Thoracic aorta (tissue), 2 donors: ENCODE measurements at regions not wholly inside any gene's neighbourhood (a gene's known extent, or its start where the extent isn't known, plus 50 kb on each side); places are given as distances from the start of the nearest gene placed in this dataset.

ENCODE experiments used
- ATAC-seq: fragments of 150-250 bp; one replicate; pipeline ENCODE4 v1.8.0; 2017; ENCODE audit warnings: low read depth; ENCODE audit not compliant: insufficient number of reproducible peaks, low FRiP score
- DNase-seq: peaks from one replicate; pipeline ENCODE4 v3.0.0-alpha.2; 2020; ENCODE audit warnings: low spot score
- H3K27ac ChIP-seq, 2 donors: fragments of 200-600 bp; sonication (generic); 1 replicate in 1 of 2; 2 replicates in 1 of 2; pipeline ENCODE4 v1.5.1; 2016; ENCODE audit warnings: mild to moderate bottlenecking in 2 of 2, moderate library complexity in 2 of 2
- H3K27me3 ChIP-seq: fragments of 200-600 bp; sonication (generic); replicated peaks from 2 replicates; pipeline ENCODE4 v1.6.0; 2016; ENCODE audit warnings: mild to moderate bottlenecking; ENCODE audit not compliant: insufficient read depth
- H3K36me3 ChIP-seq: fragments of 200-600 bp; sonication (generic); one replicate; pipeline ENCODE4 v1.5.1; 2016
- H3K4me1 ChIP-seq, 2 donors: fragments of 200-600 bp; sonication (generic); 1 replicate in 1 of 2; 2 replicates in 1 of 2; pipeline versions ENCODE4 v1.5.1 to v1.6.0; 2016; ENCODE audit warnings: low read depth in 2 of 2, mild to moderate bottlenecking in 1 of 2; ENCODE audit not compliant: control insufficient read depth in 1 of 2
- H3K4me3 ChIP-seq: fragments of 200-600 bp; sonication (generic); 2 replicates; pipeline ENCODE4 v1.5.1; 2016; ENCODE audit warnings: mild to moderate bottlenecking
- H3K9me3 ChIP-seq: fragments of 200-600 bp; sonication (generic); 2 replicates; pipeline ENCODE4 v1.5.1; 2016
- TF ChIP-seq, protein P1 (sequence below): fragments of 200-600 bp; sonication (generic); IDR thresholded peaks from one replicate; pipeline ENCODE4 v1.5.1; 2019; ENCODE audit warnings: antibody characterized with exemption

DNA sequence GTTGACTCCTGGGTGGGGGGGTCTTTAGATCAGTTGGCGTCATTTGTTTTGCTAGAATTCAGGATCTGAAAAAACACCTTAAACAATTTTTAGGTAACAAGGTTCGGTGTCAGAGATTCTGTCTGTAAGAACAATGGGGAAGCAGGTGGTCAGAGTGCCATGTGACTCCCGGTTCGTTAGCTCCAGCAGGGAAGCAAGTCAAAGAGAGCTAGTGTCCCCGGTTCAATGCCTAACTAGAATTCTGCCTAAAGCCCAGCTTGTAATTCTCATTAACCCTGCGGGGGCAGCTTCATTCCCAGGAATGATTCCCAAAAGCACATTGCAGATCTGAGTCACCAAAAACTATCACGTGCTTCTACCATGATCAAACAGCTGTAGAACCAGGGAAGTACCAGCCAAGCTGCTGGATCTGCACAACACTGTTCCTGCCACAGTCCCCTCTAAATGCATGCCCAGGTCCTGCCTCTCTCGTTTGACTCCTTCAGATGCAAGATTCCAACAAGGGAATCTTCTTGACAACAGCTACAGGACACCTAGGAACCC, 664.3 kb upstream of the CELF2 start:
- no peaks in the 10 kb centered on the region for H3K4me1 ChIP-seq
- H3K27ac ChIP-seq, result no peak overlapping the region
- no peak for DNase-seq
- TF ChIP-seq, protein P1, sequence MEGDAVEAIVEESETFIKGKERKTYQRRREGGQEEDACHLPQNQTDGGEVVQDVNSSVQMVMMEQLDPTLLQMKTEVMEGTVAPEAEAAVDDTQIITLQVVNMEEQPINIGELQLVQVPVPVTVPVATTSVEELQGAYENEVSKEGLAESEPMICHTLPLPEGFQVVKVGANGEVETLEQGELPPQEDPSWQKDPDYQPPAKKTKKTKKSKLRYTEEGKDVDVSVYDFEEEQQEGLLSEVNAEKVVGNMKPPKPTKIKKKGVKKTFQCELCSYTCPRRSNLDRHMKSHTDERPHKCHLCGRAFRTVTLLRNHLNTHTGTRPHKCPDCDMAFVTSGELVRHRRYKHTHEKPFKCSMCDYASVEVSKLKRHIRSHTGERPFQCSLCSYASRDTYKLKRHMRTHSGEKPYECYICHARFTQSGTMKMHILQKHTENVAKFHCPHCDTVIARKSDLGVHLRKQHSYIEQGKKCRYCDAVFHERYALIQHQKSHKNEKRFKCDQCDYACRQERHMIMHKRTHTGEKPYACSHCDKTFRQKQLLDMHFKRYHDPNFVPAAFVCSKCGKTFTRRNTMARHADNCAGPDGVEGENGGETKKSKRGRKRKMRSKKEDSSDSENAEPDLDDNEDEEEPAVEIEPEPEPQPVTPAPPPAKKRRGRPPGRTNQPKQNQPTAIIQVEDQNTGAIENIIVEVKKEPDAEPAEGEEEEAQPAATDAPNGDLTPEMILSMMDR, result no peak
- ATAC-seq, result no peak
- no peaks in the 10 kb centered on the region for H3K9me3 ChIP-seq
- no peaks in the 10 kb centered on the region for H3K36me3 ChIP-seq
- no peak overlapping the region for H3K4me3 ChIP-seq
- no peaks in the 10 kb centered on the region for H3K27me3 ChIP-seq

DNA sequence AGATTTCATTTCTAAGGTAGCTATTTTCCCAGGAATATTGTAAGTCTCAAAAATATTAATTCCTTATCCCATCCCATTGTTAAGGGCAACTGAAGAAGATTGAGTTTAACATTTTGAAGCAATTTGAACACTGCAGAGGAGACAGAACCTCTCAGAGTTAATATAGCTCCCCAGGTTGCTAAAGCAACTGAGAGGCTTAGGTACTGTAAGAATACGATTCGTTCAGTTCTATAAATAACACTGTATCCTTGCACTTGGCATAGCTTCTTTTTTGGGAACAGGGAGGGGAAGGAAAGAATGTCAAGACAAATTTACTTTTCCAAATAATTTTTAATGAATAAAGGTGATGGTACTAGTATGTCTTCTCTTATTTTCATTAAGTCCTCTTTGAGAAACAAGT, 658.4 kb upstream of the CELF2 start:
- Histone ChIP-seq H3K27me3 (no peaks in the 10 kb centered on the region), H3K4me3 (no peak overlapping the region), H3K9me3 (no peaks in the 10 kb centered on the region), H3K36me3 (no peaks in the 10 kb centered on the region), H3K27ac (no peak overlapping the region), H3K4me1 (no peaks in the 10 kb centered on the region)
- no peak for ATAC-seq
- DNase-seq, result no peak
- TF ChIP-seq, protein P1, result no peak

DNA sequence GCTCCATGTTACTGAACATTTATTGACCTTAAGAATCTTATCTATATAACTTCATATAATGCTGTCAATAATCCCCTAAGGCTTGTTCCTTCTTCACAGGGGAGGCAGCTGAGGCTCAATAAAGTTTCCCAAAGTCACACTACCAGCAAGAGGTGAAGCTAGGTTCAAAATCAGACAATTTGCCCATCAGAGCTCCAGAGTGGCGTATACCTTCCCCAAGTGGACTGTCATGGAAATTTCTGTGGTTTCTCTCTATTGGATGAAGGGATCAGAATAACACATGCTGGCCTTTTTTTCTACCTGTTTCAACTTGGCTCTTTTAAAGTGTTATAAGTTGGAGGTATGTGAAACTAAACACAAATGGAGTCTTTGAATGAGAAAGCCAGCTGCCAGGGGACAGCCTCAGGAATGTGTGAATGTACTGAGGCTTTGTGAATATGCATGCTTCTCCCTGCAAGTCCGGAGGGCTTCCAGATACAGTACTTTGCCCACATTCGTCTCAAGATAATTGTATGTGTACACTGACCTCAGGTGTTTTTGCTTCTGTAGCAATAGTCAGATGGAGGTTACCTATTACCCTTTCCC, 656.3 kb upstream of the CELF2 start:
- ATAC-seq (no peak), DNase-seq (no peak)
- H3K4me1 ChIP-seq, result no peaks in the 10 kb centered on the region
- TF ChIP-seq, protein P1, result no peak
- no peaks in the 10 kb centered on the region for H3K9me3 ChIP-seq
- no peak overlapping the region for H3K4me3 ChIP-seq
- no peak overlapping the region for H3K27ac ChIP-seq
- no peaks in the 10 kb centered on the region for H3K27me3 ChIP-seq
- no peaks in the 10 kb centered on the region for H3K36me3 ChIP-seq

DNA sequence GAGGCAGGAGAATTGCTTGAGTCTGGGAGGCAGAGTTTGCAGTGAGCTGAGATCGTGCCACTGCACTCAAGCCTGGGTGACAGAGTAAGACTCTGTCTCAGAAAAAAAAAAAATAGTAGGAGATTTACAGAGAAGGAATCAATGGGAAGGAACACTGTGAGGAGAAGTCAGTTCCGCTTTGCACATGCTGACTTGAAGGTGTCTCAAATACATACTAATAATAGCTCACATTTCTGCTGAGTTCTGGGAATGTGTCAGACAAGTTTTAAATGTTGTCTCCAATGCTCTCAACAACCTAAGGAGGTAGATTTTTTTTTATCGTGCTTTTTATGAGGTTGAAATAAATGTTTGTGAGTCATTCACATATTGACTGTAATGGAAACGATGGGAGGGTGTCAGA, 654.9 kb upstream of the CELF2 start:
- no peak for DNase-seq
- no peak overlapping the region for H3K27ac ChIP-seq
- H3K27me3 ChIP-seq, result no peaks in the 10 kb centered on the region
- H3K4me1 ChIP-seq, result no peaks in the 10 kb centered on the region
- H3K9me3 ChIP-seq, result no peaks in the 10 kb centered on the region
- TF ChIP-seq, protein P1, result no peak
- ATAC-seq, result no peak
- H3K4me3 ChIP-seq, result no peak overlapping the region
- no peaks in the 10 kb centered on the region for H3K36me3 ChIP-seq

DNA sequence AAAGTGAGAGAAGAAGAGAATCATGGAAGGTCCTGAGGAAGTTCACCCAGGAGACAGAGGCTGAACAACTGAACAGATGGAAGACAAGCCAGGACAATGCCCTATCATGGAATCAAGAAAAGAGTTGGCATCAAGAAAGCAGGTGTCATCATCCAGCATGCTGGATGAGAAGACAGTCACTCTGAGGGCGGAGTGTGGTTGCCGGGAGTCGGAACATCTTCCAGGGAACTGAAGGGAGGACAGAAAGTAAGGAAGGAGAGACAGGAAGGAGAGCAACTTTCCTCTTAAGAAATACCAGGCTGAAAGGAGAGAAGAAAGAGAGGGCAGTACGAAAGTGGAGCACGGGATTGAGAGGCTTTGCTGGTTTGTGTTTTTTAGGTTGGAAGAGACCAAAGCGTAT, 654.5 kb upstream of the CELF2 start:
- TF ChIP-seq, protein P1, result no peak
- no peak overlapping the region for H3K4me3 ChIP-seq
- H3K27ac ChIP-seq, result no peak overlapping the region
- no peaks in the 10 kb centered on the region for H3K27me3 ChIP-seq
- no peak for DNase-seq
- no peak for ATAC-seq
- H3K9me3 ChIP-seq, result no peaks in the 10 kb centered on the region
- no peaks in the 10 kb centered on the region for H3K36me3 ChIP-seq
- H3K4me1 ChIP-seq, result no peaks in the 10 kb centered on the region
